ENCODE measurements at regions not wholly inside any gene's neighbourhood (a gene's known extent, or its start where the extent isn't known, plus 50 kb on each side); places are given as distances from the start of the nearest gene placed in this dataset.

DNA sequence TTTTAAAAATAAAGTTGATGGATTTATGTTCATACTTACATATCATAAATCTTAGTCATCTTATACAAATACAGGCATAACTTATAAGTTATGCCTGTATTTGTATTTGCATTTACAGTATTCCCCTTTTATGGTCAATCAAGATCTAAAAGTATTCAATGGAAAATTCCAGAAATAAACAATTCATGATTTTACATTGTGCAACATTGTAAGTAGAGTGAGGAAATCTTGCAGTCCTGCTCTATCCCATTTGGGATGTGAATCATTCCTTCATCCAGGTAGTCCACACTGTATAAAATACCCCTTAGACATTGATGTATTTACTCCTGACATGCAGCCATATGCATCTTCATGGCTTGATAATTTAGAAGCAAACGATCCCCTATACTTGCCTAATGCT lies 795.3 kb downstream of the SLITRK1 start:
- no peaks in the 10 kb centered on the region for H3K36me3 ChIP-seq (ENCODE audit: insufficient read depth)
- H3K27me3 Mint-ChIP-seq (ENCODE audit: insufficient read depth, low read depth, poor library complexity), result no peaks in the 10 kb centered on the region
- no peaks in the 10 kb centered on the region for H3F3A ChIP-seq (replicated peaks; ENCODE audit: low read depth)
- no peaks in the 10 kb centered on the region for H3K4me1 ChIP-seq (ENCODE audit: insufficient read depth)
- H3K27me3 ChIP-seq (ENCODE audit: insufficient read depth), result no peaks in the 10 kb centered on the region
- ATAC-seq, result no peak
- no peak overlapping the region for H2AFZ ChIP-seq
- no peak overlapping the region for H3K27ac ChIP-seq (ENCODE audit: low read depth)
- H3K9me2 ChIP-seq (ENCODE audit: insufficient read depth), result no peaks in the 10 kb centered on the region
- peaks cover 42% of the 10 kb centered on the region for H3K9me3 Mint-ChIP-seq
- no peak overlapping the region for H3K4me3 Mint-ChIP-seq
- peaks cover 26% of the 10 kb centered on the region for H3K36me3 Mint-ChIP-seq (ENCODE audit: low read depth)
- no peak overlapping the region for H3K4me2 ChIP-seq
- no peak overlapping the region for H3K27ac Mint-ChIP-seq
- no peaks in the 10 kb centered on the region for H3K79me2 ChIP-seq (replicated peaks; ENCODE audit: insufficient read depth)
- no peaks in the 10 kb centered on the region for H4K20me1 ChIP-seq (replicated peaks; ENCODE audit: insufficient read depth)
- no peak for DNase-seq (ENCODE audit: low spot score)
- no peaks in the 10 kb centered on the region for H3K4me1 Mint-ChIP-seq
- H3K4me3 ChIP-seq, result no peak overlapping the region
- TF ChIP-seq NANOG (IDR thresholded peaks at IDR 0.05; ENCODE audit: borderline replicate concordance), result no peak
- no peak for TF ChIP-seq ETS1 (IDR thresholded peaks at IDR 0.05)
- TF ChIP-seq JUNB (IDR thresholded peaks at IDR 0.05; ENCODE audit: unreplicated experiment), result no peak
- no peak for TF ChIP-seq ZNF331 (CRISPR knock-in tag; IDR thresholded peaks at IDR 0.05; ENCODE audit: low read depth)
- TF ChIP-seq ZNF114 (CRISPR knock-in tag; IDR thresholded peaks at IDR 0.05), result no peak
- TF ChIP-seq ZNF462 (CRISPR knock-in tag; IDR thresholded peaks at IDR 0.05), result no peak
- TF ChIP-seq REST (IDR thresholded peaks at IDR 0.05; ENCODE audit: unreplicated experiment), result no peak
- no peak for TF ChIP-seq STAT1 (IDR thresholded peaks at IDR 0.05; ENCODE audit: unreplicated experiment)
- TF ChIP-seq, protein P1, sequence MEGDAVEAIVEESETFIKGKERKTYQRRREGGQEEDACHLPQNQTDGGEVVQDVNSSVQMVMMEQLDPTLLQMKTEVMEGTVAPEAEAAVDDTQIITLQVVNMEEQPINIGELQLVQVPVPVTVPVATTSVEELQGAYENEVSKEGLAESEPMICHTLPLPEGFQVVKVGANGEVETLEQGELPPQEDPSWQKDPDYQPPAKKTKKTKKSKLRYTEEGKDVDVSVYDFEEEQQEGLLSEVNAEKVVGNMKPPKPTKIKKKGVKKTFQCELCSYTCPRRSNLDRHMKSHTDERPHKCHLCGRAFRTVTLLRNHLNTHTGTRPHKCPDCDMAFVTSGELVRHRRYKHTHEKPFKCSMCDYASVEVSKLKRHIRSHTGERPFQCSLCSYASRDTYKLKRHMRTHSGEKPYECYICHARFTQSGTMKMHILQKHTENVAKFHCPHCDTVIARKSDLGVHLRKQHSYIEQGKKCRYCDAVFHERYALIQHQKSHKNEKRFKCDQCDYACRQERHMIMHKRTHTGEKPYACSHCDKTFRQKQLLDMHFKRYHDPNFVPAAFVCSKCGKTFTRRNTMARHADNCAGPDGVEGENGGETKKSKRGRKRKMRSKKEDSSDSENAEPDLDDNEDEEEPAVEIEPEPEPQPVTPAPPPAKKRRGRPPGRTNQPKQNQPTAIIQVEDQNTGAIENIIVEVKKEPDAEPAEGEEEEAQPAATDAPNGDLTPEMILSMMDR (conservative IDR thresholded peaks at IDR 0.05; ENCODE audit: low read depth in 2 of 2), result no peak
- no peak for TF ChIP-seq CREB1 (CRISPR knock-in tag; IDR thresholded peaks at IDR 0.05; ENCODE audit: low read depth)
